ENCODE measurements at regions not wholly inside any gene's neighbourhood (a gene's known extent, or its start where the extent isn't known, plus 50 kb on each side); places are given as distances from the start of the nearest gene placed in this dataset.

- Histone ChIP-seq H3K27ac (ENCODE audit: low read depth, low read length) (no peak overlapping the region), H2BK20ac (ENCODE audit: low read length) (no peak overlapping the region), H3K18ac (ENCODE audit: extremely low read depth, low read length) (no peak overlapping the region), H2BK120ac (replicated peaks; ENCODE audit: low read depth, low read length) (no peak overlapping the region), H3K4me2 (ENCODE audit: insufficient read depth in 1 of 2, low read depth in 2 of 2, low read length in 2 of 2) (no peak overlapping the region), H3K79me1 (ENCODE audit: low read depth, low read length) (no peaks in the 10 kb centered on the region), H2BK12ac (ENCODE audit: low read depth, low read length) (no peak overlapping the region), H3K56ac (replicated peaks; ENCODE audit: insufficient read length, low read depth, low read length) (no peak overlapping the region), H4K91ac (replicated peaks; ENCODE audit: insufficient read length, low read length) (no peak overlapping the region), H3K9ac (replicated peaks in 1 of 4; ENCODE audit: extremely low read depth in 1 of 4, low read depth in 3 of 4, low read length in 3 of 4) (no peak overlapping the region), H3K79me2 (ENCODE audit: control insufficient read depth in 1 of 2, insufficient read depth in 2 of 2, low read length in 2 of 2) (no peaks in the 10 kb centered on the region), H3K4me1 (replicated peaks in 1 of 4; ENCODE audit: control insufficient read depth in 3 of 4, insufficient read depth in 4 of 4, low read length in 3 of 4) (no peaks in the 10 kb centered on the region), H4K5ac (ENCODE audit: insufficient read length, low read depth, low read length) (no peak overlapping the region), H2AFZ (ENCODE audit: low read length) (no peak overlapping the region), H2BK5ac (ENCODE audit: low read depth, low read length) (no peak overlapping the region), H4K8ac (ENCODE audit: extremely low read depth, insufficient read depth, low read length) (no peak overlapping the region), H3K9me3 (ENCODE audit: insufficient read depth in 2 of 2, low read depth in 1 of 2, low read length in 1 of 2) (no peaks in the 10 kb centered on the region), H3K27me3 (replicated peaks in 1 of 4; ENCODE audit: control insufficient read depth in 3 of 4, extremely low read depth in 1 of 4, insufficient read depth in 3 of 4, low read length in 3 of 4) (no peaks in the 10 kb centered on the region; a peak in 1 of 7 replicates), H3K23me2 (ENCODE audit: low read depth, low read length) (no peaks in the 10 kb centered on the region; the same call in 1 of the 2 replicates), H2AK5ac (ENCODE audit: low read depth, low read length) (no peak overlapping the region), H2BK15ac (ENCODE audit: low read length) (no peak overlapping the region), H3K4ac (replicated peaks; ENCODE audit: insufficient read length, low read depth, low read length) (no peak overlapping the region), H3K4me3 (ENCODE audit: extremely low read depth in 1 of 4, insufficient read depth in 2 of 4, low read depth in 3 of 4, low read length in 4 of 4) (no peak overlapping the region), H3K36me3 (ENCODE audit: control insufficient read depth in 2 of 4, insufficient read depth in 4 of 4, low read length in 3 of 4) (no peaks in the 10 kb centered on the region), H3K14ac (ENCODE audit: insufficient read length) (no peak overlapping the region), H3K23ac (ENCODE audit: insufficient read length) (no peak overlapping the region), H4K20me1 (replicated peaks in 1 of 2; ENCODE audit: control insufficient read depth in 1 of 2, insufficient read depth in 2 of 2, low read length in 2 of 2) (no peaks in the 10 kb centered on the region)
- ChIA-PET CTCF (ENCODE audit: partially characterized antibody) (interaction anchor here (1.1 to 2.9 kb wide), 4 partner anchors 12 to 243 kb away, joined by 3 to 9 read pairs (median 4); no protein-coding TSS in a partner anchor), POLR2A (ENCODE audit: partially characterized antibody) (no interaction called here)
- no peak for TF ChIP-seq HDAC6 (IDR thresholded peaks at IDR 0.05; ENCODE audit: low read depth, low read length)
- no peak for TF ChIP-seq CTBP2 (IDR thresholded peaks at IDR 0.05; ENCODE audit: borderline replicate concordance, insufficient read depth, insufficient read length, low read length)
- no peak for TF ChIP-seq POLR2AphosphoS5 (IDR thresholded peaks at IDR 0.05; ENCODE audit: low read depth, low read length)
- TF ChIP-seq CBX5 (IDR thresholded peaks at IDR 0.05; ENCODE audit: low read depth, low read length) = no peak
- no peak for TF ChIP-seq CHD1 (IDR thresholded peaks at IDR 0.05; ENCODE audit: low read depth, low read length)
- FAIRE-seq (no peak), DNase-seq (ENCODE audit: low read depth in 1 of 2, low spot score in 2 of 2) (no peak)
- WGBS, 2 experiments (ENCODE audit: extremely low coverage in 1 of 2, insufficient coverage in 1 of 2, insufficient read length in 1 of 2, insufficient replicate concordance in 2 of 2, low coverage in 1 of 2, low lambda C conversion rate in 2 of 2, missing lambda C conversion rate in 1 of 2) = 90% methylated on average over 5 of the region's 5 CpGs; no CpG with 5 or more reads in 1 of the 2 experiments
These were observed 50.7 kb upstream of the SHB start for GRCh38 chr9:38119560-38120236.

Measured in H1 (cell line).